HG02588 (cell line): ENCODE measurements at regions not wholly inside any gene's neighbourhood (a gene's known extent, or its start where the extent isn't known, plus 50 kb on each side); places are given as distances from the start of the nearest gene placed in this dataset.

Experiments
- ATAC-seq: cut with Tn5 transposase; IDR thresholded peaks from one replicate; pipeline ENCODE4 v1.9.1; 2021; ENCODE audit warnings: mild to moderate bottlenecking, moderate library complexity; ENCODE audit not compliant: unreplicated experiment

- no peak for ATAC-seq
These were observed 222.5 kb upstream of the DAPK1 start for GRCh38 chr9:87275047-87275725.

DNA sequence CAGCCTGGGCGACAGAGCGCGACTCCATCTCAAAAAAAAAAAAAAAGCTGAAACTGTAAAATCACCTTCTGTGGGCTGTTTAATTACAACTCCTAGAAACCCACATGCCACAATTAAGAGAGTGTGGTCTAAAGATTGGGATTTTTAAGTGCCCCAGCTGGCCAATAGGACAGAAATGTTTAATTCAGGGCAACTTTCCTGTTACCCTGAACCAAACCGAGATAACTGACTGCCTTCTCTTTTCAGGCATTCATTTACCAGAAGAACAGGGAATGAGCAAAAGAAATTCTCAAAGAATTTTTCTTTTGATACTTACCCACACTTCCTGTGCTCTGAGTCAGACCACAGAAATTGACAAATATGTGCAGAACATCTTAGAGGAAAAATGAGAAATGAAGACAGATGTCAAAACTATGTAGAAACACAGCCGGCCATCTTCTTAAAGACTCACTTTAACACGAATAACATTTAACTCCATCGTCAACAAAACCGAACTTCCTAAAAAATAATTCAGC is 221.3 kb upstream of the DAPK1 start:
- no peak for ATAC-seq

- no peak for ATAC-seq
These were observed 220.8 kb upstream of the DAPK1 start for GRCh38 chr9:87276851-87277261.

DNA sequence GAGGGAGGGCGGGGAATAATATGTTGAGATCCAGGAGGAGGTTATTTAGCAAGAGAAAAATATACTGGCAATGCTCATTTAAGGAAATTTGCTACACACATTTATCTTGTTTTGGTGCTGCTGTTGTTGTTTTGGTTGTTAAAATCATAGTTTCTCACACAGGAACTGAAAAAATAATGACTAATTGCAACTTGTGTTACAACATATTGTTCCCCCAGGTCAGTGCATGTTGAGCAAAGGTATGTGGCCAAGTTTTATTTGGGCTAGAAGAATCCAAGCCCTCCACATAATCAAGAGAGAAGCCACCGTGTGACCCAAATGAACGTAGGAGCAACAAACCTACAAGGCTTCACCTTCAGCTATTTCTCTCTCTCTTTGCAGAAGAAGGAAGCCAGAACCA is 220.3 kb upstream of the DAPK1 start:
- no peak for ATAC-seq

DNA sequence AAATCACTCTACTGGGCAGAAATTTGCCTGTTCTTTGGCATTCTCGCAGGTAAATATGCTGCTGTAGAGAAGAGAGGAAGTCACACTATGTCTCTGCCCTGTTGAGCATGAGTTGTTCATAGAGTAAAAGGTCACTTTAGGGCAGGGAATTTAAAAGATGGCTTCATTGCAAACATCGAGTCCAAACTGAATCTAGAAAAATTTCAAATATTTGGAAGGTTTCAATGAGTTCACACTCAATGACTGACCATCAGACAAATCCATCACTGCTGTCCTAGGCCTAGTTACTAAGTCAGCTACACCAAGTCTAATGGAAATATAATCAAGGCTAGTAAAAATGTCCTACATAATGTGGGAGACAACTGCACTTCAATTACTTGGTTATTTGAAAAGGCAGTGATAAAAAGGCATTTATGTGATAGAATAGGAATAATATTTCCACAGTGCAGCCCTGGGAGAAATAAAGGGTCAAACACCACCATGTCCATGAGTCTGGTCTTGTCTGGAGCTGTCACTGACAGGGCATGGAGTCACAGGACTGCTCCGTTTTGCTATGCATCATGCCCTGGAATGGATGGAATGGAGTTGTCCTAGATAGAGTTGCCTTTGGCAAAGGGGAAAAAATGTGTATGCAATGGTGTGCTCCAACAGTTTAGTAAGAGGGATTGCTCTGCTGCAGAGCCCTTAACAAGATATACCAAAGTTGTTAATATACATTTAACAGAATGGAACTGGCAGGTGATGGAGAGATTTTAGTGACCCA is 218.5 kb upstream of the DAPK1 start:
- ATAC-seq, result no peak

DNA sequence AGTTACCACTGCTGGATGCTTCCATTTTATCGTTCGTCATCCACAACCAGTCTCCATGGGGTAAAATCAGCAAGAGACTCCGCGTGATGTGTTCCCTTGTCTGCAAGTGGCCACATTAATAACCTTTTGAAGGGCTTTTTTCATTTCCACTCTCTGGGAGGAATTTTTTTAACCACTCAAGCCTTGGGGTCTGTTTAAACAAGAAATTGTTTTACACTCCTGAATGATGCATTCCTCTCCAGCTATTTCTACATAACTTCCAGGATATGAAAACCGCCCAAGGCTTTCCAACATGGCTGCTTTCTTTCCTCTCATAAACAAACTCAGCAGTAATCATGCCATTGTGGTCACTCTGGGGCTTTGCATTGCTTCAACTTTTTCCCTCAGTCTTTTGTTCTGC is 217.2 kb upstream of the DAPK1 start:
- ATAC-seq, result no peak

GRCh38 chr9:87282538-87282937 is 215.1 kb upstream of the DAPK1 start:
- ATAC-seq, result no peak

- no peak for ATAC-seq
These were observed 214.1 kb upstream of the DAPK1 start for GRCh38 chr9:87283585-87283984.

- ATAC-seq, result no peak
These were observed 212.3 kb upstream of the DAPK1 start for GRCh38 chr9:87285183-87285850.

DNA sequence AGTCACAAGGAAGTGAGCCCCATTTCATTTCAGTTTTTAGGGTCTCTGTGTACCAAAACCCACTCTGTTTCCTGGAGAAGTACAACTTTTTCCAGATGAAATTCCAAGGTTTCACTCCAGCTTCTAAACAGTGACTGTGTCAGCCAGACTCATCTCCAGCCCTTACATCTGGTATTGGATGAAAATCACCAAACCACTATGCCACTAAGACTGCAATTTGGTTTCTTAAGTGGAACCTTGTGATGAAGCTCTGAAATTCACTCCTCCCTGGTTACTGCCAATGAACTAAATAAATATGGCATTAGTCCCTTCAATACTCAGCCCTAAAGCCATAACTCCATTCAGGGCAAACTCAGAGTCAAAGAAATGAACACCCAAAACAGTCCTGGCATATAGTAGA is 211.2 kb upstream of the DAPK1 start:
- ATAC-seq, result no peak

DNA sequence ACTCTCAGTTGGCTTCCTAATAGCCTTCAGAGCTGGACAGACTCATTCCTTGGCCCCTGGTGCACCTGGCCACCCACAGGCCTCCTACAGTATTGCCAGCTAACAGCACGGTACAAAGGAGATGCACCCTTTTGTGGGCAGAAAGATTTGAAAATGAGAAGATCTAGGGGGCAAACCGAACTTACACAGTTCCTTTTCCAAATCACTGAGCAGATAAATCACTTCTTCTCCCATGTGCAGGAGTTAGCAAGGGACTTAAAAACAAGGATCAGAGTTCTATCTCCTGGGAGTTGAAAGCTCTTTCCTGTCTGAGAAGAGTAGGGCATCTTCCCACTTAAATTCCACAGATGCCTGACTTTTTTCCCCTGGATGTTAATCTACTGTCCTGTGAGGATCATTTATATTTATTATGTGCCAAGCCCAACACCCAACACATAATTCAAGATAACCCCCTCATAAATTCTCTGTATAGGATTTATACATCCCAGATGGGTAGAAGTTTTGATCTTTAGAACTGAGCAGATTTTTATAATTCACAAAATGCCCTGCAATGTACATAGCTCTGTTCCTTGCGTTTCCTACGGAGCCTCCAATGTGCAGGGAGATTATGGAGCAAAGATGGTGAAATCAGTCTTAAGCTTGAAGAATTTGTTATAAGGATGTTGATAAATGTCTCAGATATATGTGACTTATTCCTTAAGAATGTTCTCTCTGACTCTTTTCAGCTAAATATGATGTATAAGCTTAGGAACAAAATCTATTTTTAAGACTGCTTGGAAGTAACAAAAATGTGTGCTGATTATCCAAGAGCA is 207.2 kb upstream of the DAPK1 start:
- no peak for ATAC-seq

DNA sequence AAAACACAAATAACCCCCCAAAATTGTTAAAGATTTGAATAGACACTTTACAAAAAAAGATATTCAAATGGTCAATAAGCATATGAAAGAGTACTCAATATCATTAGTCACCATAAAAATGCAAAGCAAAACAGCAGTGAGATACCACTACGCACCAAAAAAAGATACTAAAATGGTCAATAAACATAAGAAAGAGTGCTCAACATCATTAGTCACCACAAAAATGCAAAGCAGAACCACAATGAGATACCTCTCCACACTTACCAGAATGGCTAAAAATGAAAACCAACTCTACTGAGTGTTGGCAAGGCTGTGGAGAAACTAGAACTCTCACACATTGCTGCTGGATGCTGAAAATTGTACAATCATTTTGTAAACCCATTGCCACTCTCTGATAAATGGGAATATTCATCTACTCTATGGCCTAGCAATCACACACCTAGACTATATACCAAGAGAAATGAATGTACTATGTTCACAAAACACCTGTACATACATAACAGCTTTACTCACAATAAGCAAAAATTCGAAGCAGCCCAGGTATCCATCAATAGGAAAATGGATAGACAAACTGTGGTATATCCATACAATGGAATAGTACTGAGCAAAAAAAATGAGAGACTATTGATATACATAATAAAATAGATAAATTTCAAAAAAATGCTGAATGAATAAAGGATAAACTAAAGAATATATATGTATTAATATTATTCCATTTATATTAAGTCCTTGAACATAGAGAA is 205.0 kb upstream of the DAPK1 start:
- ATAC-seq, result no peak

DNA sequence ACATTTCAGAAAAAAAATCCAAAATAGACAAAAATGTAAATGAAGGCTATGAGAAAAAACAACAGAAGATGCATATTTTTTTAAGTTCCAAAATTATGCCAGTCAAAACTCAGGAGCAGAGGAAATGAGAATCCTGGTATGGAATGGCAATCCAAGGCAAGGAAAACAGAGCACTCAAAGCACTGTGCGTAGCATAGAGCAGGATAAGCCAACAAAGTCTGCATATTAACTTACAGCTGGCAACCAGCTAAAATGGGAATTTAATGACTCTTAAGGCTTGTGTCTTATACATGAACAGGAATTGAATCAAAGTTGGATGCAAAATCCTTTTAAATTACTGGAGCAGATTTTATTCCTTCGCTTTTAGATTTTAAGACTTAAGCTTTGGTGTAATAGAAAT is 203.5 kb upstream of the DAPK1 start:
- no peak for ATAC-seq

- ATAC-seq, result no peak
These were observed 196.8 kb upstream of the DAPK1 start for GRCh38 chr9:87300915-87301314.

- no peak for ATAC-seq
These were observed 196.3 kb upstream of the DAPK1 start for GRCh38 chr9:87301371-87301770.

DNA sequence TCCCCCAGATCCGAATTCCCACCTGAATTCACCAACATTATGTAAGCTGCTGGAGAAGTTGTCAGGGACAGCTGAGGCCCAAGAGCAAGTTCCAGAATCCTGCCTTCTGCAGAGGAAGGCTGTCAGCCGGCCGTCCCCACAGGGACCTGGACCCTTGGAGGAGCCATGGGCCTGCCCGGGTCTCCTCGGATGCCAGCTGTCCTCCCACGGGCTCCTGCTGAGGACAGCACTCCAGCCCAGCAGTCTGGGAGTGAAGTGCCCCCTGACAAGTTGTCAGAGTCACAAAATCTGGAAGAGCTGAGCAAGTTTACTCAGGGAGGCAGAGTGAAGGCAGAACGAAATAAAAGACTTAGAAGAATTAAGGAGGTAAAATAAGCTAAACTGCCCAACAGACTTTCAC is 192.5 kb upstream of the DAPK1 start:
- ATAC-seq, result no peak

DNA sequence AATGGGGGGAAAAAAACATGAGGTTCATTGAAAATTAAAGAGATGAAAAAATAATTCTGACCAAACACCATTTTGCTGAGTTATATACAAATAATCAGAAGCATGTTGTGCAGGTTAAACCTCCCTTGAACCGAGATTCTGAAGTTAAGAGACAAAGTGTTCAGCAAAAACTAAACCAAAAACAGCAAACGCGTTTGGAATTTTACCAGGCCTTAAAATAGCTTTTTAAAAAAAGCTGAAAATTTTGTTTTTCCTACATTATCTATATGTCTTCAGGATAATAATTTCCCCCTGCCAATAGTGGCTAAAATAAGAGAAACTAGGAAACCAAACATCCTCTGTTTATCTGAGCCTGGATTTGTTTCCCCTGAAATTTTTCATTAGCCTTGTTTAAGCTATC is 191.7 kb upstream of the DAPK1 start:
- no peak for ATAC-seq

GRCh38 chr9:87307848-87308247 is 189.8 kb upstream of the DAPK1 start:
- no peak for ATAC-seq

GRCh38 chr9:87309236-87309635 is 188.4 kb upstream of the DAPK1 start:
- ATAC-seq, result no peak

DNA sequence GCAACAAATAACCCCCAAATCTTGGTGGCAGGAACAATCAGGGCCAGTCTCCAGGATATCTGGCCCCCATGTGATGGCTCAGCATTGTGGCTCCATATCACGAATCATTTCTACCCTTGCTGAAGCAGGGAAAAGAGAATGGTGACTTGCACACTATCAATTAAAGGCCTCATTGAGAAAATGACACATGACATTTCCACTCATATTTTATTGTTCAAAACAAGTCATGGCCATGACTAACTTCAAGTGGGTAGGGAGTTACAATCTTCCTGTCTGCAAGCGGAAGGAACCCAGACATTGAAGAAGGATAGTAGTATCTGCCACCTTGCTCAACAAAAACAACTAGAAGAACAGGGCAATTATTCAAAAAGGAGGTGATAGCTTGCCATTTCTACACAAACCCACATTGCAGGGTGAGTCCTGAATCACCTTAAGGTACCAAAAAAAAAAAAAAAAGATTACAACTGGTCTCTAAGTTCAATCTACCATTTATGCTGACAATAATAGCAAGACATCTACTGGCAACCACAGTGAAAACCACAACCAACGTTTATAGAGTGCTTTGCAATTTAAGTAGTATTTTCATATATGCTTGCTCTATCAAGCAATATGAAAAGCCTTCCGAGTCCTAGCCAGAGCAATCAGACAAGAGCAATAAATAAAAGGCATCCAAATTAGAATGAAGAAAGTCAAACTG is 186.7 kb upstream of the DAPK1 start:
- no peak for ATAC-seq
